WTC11 (cell line): ENCODE measurements at regions not wholly inside any gene's neighbourhood (a gene's known extent, or its start where the extent isn't known, plus 50 kb on each side); places are given as distances from the start of the nearest gene placed in this dataset.

Experiments
- CTCF ChIP-seq: fragments of 200-600 bp; IDR thresholded peaks from 2 replicates; pipeline ENCODE4 v1.8.0; 2022; ENCODE audit warnings: antibody characterized with exemption
- ETV6 ChIP-seq: sonication (generic); formaldehyde crosslinking; IDR thresholded peaks from 2 replicates; pipeline ENCODE4 v1.8.1; 2022; ENCODE audit warnings: mild to moderate bottlenecking, missing genetic modification reagents
- IRF2 ChIP-seq: sonication (generic); formaldehyde crosslinking; IDR thresholded peaks from 2 replicates; pipeline ENCODE4 v1.8.0; 2022; ENCODE audit warnings: low read depth, missing genetic modification reagents, borderline replicate concordance
- JAZF1 ChIP-seq: fragments of 250-450 bp; sonication (Bioruptor Pico); IDR thresholded peaks from 2 replicates; pipeline ENCODE4 v1.9.0; 2021; ENCODE audit warnings: moderate library complexity, mild to moderate bottlenecking, inconsistent platforms
- PREB ChIP-seq: sonication (generic); formaldehyde crosslinking; IDR thresholded peaks from 2 replicates; pipeline ENCODE4 v1.8.1; 2022; ENCODE audit warnings: mild to moderate bottlenecking, missing genetic modification reagents, moderate library complexity, borderline replicate concordance
- USF2 ChIP-seq: sonication (generic); formaldehyde crosslinking; IDR thresholded peaks from 2 replicates; pipeline ENCODE4 v1.8.1; 2023; ENCODE audit warnings: mild to moderate bottlenecking, missing genetic modification reagents, moderate library complexity

- no peak for TF ChIP-seq CTCF
- no peak for TF ChIP-seq JAZF1 (CRISPR knock-in tag)
- TF ChIP-seq USF2 (CRISPR knock-in tag) = no peak
- no peak for TF ChIP-seq ETV6 (CRISPR knock-in tag)
- TF ChIP-seq IRF2 = no peak
- no peak for TF ChIP-seq PREB (CRISPR knock-in tag)
Observed at GRCh38 chr21:32119389-32119788, 159.5 kb downstream of the MIS18A start.
